Kidney (tissue), 13 donors: ENCODE measurements at regions not wholly inside any gene's neighbourhood (a gene's known extent, or its start where the extent isn't known, plus 50 kb on each side); places are given as distances from the start of the nearest gene placed in this dataset.

Experiments used
- DNase-seq, 5 donors: peaks; one replicate each; pipeline ENCODE4 v3.0.0-alpha.2; 2013 to 2020
- FAIRE-seq: peaks from 2 replicates; lab custom pipeline; 2012; peaks lifted over from hg19 to GRCh38; lab: Jason Lieb, UNC
- H3K27ac ChIP-seq, 2 donors: one replicate each; pipeline ENCODE4 v1.7.0; 2013; ENCODE audit warnings: low read depth in 2 of 2, low read length in 2 of 2, inconsistent platforms in 1 of 2
- H3K27me3 ChIP-seq: one replicate; pipeline ENCODE4 v1.7.1; 2013; ENCODE audit warnings: low read length, inconsistent platforms; ENCODE audit not compliant: control insufficient read depth, insufficient read depth
- H3K36me3 ChIP-seq, 3 donors: one replicate each; pipeline versions ENCODE4 v1.7.0 to v1.7.1; 2013; ENCODE audit warnings: low read length in 3 of 3, control low read depth in 1 of 3, inconsistent platforms in 1 of 3; ENCODE audit not compliant: insufficient read depth in 3 of 3, control insufficient read depth in 2 of 3
- H3K4me1 ChIP-seq, 3 donors: one replicate each; pipeline versions ENCODE4 v1.7.0 to v1.7.1; 2013; ENCODE audit warnings: low read length in 3 of 3, inconsistent platforms in 1 of 3, low read depth in 1 of 3; ENCODE audit not compliant: control insufficient read depth in 2 of 3, insufficient read depth in 2 of 3
- H3K4me3 ChIP-seq, 3 donors: one replicate each; pipeline versions ENCODE4 v1.7.0 to v1.8.1; 2013; ENCODE audit warnings: low read length in 3 of 3, control low read depth in 1 of 3, inconsistent platforms in 1 of 3
- H3K9ac ChIP-seq, 3 donors: one replicate each; pipeline versions ENCODE4 v1.7.0 to v1.7.1; 2013; ENCODE audit warnings: low read length in 3 of 3, control low read depth in 1 of 3, inconsistent platforms in 1 of 3
- H3K9me3 ChIP-seq, 3 donors: one replicate each; pipeline versions ENCODE4 v1.7.0 to v1.7.1; 2013; ENCODE audit warnings: low read length in 3 of 3, control low read depth in 1 of 3, inconsistent platforms in 1 of 3; ENCODE audit not compliant: control insufficient read depth in 2 of 3, insufficient read depth in 1 of 3
- intact Hi-C: fragments of 100-400 bp; cut with DNase I; formaldehyde crosslinking; loops from one replicate; pipeline ENCODE4 v1.11.1; 2022
- TF ChIP-seq, protein P1 (sequence below): IDR thresholded peaks from 3 replicates; pipeline ENCODE4 v1.5.1; 2012; ENCODE audit warnings: mild to moderate bottlenecking, moderate library complexity, borderline replicate concordance; ENCODE audit not compliant: insufficient read depth; ENCODE audit errors: extremely low read depth
- donor health status: control.
- donor health status: control.
- donor health status: control.
- donor health status: control.
- donor health status: control.
- donor health status: DM: yes; HTN: yes; CAD: no.
- donor health status: Normal renal cell carcinoma (clear cell type).

DNA sequence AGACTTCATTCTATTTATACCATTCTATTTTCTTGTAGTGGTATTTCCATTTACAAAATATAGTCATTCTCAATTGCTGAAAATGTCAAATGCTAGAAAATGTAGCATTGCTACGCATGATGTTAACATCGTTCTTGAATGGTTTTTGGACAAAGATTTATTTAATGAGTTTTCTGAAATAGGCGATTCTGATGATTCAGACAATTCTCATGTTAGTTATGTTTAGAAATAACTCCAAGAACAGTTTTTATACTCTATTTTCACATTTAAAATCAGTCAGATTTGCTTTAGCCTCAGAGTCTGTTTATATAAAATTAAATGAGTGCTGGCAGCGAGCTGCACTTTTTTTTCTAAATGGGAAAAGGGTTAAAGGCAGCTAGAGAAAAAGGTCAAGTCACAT lies 414.8 kb upstream of the MGAT4C start:
- TF ChIP-seq, protein P1, sequence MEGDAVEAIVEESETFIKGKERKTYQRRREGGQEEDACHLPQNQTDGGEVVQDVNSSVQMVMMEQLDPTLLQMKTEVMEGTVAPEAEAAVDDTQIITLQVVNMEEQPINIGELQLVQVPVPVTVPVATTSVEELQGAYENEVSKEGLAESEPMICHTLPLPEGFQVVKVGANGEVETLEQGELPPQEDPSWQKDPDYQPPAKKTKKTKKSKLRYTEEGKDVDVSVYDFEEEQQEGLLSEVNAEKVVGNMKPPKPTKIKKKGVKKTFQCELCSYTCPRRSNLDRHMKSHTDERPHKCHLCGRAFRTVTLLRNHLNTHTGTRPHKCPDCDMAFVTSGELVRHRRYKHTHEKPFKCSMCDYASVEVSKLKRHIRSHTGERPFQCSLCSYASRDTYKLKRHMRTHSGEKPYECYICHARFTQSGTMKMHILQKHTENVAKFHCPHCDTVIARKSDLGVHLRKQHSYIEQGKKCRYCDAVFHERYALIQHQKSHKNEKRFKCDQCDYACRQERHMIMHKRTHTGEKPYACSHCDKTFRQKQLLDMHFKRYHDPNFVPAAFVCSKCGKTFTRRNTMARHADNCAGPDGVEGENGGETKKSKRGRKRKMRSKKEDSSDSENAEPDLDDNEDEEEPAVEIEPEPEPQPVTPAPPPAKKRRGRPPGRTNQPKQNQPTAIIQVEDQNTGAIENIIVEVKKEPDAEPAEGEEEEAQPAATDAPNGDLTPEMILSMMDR = no peak
- Histone ChIP-seq H3K27ac (no peak overlapping the region), H3K9me3 (no peaks in the 10 kb centered on the region), H3K9ac (no peak overlapping the region), H3K36me3 (no peaks in the 10 kb centered on the region), H3K27me3 (no peaks in the 10 kb centered on the region), H3K4me1 (no peaks in the 10 kb centered on the region), H3K4me3 (no peak overlapping the region)
- intact Hi-C loops = no loop called here
- no peak for DNase-seq
- no peak for FAIRE-seq

DNA sequence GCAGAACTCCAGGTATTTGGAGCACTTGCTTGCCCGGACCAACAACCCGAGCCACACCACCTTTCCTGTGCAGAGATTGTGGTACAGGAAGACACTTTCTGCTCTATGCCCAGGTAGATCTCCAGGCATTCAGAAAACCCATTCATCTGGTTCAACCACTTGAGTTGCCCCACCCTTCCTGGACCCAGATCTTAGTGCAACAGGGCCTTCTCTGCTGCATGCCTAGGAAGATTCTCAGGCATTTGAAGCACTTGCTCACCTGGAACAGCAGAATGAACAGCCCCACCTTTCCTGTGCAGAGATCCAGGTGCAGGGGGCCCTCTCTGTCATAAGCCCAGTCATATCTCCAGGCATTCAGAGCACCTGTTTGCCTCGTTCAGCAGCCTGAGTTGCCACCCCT lies 412.8 kb upstream of the MGAT4C start:
- DNase-seq (peak in 1 of 5 donors; percentile 16), FAIRE-seq (no peak)
- H3K36me3 ChIP-seq = no peaks in the 10 kb centered on the region

DNA sequence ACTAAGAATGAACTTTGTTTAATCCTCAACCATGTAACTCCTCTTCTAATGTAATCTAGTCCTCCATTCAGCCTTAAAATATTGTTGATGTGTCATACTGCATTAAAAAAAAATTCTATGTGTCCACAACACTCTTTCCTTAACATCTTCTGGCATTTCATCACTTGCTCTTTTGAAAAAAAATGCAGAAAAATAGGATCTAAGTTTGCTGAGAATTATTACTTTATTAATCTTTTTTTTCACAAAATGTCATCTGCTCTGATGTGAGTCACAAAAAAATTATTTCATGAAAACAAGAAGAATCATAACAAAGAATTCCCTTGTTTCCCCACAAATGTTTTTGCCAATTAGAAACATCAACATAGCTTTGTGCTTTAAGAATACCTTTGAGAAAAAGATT lies 410.1 kb upstream of the MGAT4C start:
- Histone ChIP-seq H3K27ac (no peak overlapping the region), H3K9me3 (no peaks in the 10 kb centered on the region), H3K27me3 (no peaks in the 10 kb centered on the region), H3K9ac (no peak overlapping the region), H3K36me3 (no peaks in the 10 kb centered on the region), H3K4me1 (no peaks in the 10 kb centered on the region), H3K4me3 (no peak overlapping the region)
- intact Hi-C loops = no loop called here
- FAIRE-seq = no peak
- no peak for DNase-seq
- TF ChIP-seq, protein P1 = no peak

More for the DNA sequence above, 412.8 kb upstream of the MGAT4C start:
- Histone ChIP-seq H3K27me3 (no peaks in the 10 kb centered on the region), H3K9me3 (no peaks in the 10 kb centered on the region), H3K9ac (no peak overlapping the region), H3K27ac (no peak overlapping the region), H3K4me3 (no peak overlapping the region), H3K4me1 (no peaks in the 10 kb centered on the region)
- TF ChIP-seq, protein P1 = no peak
- intact Hi-C loops = no loop called here

- TF ChIP-seq, protein P1 = no peak
- Histone ChIP-seq H3K9ac (no peak overlapping the region), H3K36me3 (no peaks in the 10 kb centered on the region), H3K27me3 (no peaks in the 10 kb centered on the region), H3K27ac (no peak overlapping the region), H3K4me1 (no peaks in the 10 kb centered on the region), H3K4me3 (no peak overlapping the region), H3K9me3 (no peaks in the 10 kb centered on the region)
- no peak for FAIRE-seq
- intact Hi-C loops = no loop called here
- peak in 2 of 5 donors; percentile 9 to 21 for DNase-seq
Observed at GRCh38 chr12:86663716-86664115, 407.5 kb upstream of the MGAT4C start.
